ENCODE measurements at regions not wholly inside any gene's neighbourhood (a gene's known extent, or its start where the extent isn't known, plus 50 kb on each side); places are given as distances from the start of the nearest gene placed in this dataset.

DNA sequence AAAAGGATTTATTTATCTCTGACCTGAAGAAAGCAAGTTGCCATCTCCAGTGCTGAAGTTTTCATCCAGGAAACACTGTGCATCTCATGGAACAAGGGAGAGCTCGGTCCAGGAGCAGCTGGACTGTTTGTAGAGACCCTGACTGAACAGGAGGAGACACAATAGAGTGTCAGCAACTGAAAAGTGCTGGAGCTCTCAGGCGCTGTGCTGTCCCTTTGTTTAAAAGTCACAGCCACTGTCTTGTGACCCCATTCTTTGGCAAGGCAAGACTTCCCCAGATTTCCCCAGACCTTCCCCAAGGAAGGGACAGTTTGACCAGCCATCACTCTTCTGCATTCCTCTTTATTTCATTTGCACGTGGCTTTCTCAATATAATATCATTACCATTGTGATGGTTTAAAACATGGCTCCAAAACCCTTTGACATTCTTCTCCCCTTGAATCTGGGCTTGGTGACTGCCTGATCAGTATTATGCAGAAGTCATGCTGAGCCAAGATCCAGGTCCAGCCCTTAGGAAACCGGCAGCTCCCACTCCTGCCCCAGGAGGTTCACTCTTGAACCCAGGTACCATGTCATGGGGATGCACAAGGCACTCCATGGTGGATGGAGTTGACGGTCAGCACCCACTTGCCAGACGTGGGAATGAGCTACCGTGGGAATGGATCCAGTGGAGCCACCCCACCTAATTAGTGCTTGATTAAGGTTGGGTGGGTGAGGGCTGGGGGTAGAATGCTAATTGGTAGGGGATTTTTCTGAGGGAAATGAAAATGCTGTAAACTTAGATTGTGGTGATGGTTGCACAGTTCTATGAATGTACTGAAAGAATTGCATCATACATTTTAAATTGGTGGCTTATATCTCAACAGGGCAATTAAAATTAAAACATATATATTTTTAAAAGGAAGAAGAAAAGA is 497.9 kb upstream of the RAB6C start:
- H2AFZ ChIP-seq (ENCODE audit: low read length, unreplicated experiment): no peak overlapping the region
- no peaks in the 10 kb centered on the region for H3K4me1 ChIP-seq (ENCODE audit: control insufficient read depth, insufficient read depth, low read length, unreplicated experiment)
- no peaks in the 10 kb centered on the region for H3K36me3 ChIP-seq (ENCODE audit: insufficient read depth, low read length)
- H3K27me3 ChIP-seq (ENCODE audit: insufficient read depth, low read length): no peaks in the 10 kb centered on the region
- H3K27ac ChIP-seq (ENCODE audit: low read depth, low read length): no peak overlapping the region
- no peak overlapping the region for H3K4me3 ChIP-seq (ENCODE audit: low read depth, low read length)
- H3K79me2 ChIP-seq (ENCODE audit: control insufficient read depth, insufficient read depth, low read length, unreplicated experiment): no peaks in the 10 kb centered on the region

DNA sequence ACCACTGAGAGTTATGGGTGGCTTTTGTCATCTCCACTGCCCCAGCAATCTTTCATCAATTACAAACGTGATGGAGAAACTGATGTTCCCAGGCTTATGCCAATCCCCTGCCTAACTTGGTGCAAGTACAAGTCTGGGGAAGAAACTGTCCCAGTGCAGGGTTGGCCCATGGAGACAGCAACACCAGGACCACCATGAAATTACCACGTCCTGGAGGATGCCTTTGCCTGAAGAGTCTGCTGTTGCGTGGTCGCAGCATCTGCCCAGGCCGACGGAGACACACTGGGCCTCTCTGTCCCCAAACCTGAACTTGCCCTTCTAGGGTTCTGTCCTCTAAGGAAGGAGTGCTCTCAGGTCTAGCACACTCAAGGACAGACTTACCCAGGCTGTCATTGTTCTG is 496.8 kb upstream of the RAB6C start:
- H3K79me2 ChIP-seq (ENCODE audit: control insufficient read depth, insufficient read depth, low read length, unreplicated experiment): no peaks in the 10 kb centered on the region
- no peaks in the 10 kb centered on the region for H3K27me3 ChIP-seq (ENCODE audit: insufficient read depth, low read length)
- H3K36me3 ChIP-seq (ENCODE audit: insufficient read depth, low read length): no peaks in the 10 kb centered on the region
- no peak overlapping the region for H2AFZ ChIP-seq (ENCODE audit: low read length, unreplicated experiment)
- no peak overlapping the region for H3K4me3 ChIP-seq (ENCODE audit: low read depth, low read length)
- no peaks in the 10 kb centered on the region for H3K4me1 ChIP-seq (ENCODE audit: control insufficient read depth, insufficient read depth, low read length, unreplicated experiment)
- no peak overlapping the region for H3K27ac ChIP-seq (ENCODE audit: low read depth, low read length)

DNA sequence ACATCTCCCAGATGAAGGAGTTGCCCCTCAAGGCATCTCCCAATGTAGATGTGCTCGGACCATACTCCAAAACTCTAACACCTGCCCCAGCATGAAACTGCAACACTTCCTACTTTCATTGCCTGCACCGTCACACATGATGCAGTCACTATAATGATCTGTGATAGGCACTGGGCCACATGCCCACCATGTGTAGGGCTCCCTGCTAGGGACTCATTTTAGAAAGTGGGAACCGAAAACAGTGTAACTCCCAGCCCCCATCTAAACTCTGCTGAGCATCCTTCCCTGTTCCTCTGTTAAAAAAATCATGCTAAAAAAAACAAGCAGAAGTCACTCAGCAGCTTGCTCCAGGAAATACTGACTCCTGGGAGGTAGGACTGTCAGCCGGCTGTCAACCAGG is 496.1 kb upstream of the RAB6C start:
- H3K36me3 ChIP-seq (ENCODE audit: insufficient read depth, low read length): no peaks in the 10 kb centered on the region
- H3K27ac ChIP-seq (ENCODE audit: low read depth, low read length): no peak overlapping the region
- no peaks in the 10 kb centered on the region for H3K27me3 ChIP-seq (ENCODE audit: insufficient read depth, low read length)
- no peak overlapping the region for H3K4me3 ChIP-seq (ENCODE audit: low read depth, low read length)
- H3K4me1 ChIP-seq (ENCODE audit: control insufficient read depth, insufficient read depth, low read length, unreplicated experiment): no peaks in the 10 kb centered on the region
- H3K79me2 ChIP-seq (ENCODE audit: control insufficient read depth, insufficient read depth, low read length, unreplicated experiment): no peaks in the 10 kb centered on the region
- no peak overlapping the region for H2AFZ ChIP-seq (ENCODE audit: low read length, unreplicated experiment)

DNA sequence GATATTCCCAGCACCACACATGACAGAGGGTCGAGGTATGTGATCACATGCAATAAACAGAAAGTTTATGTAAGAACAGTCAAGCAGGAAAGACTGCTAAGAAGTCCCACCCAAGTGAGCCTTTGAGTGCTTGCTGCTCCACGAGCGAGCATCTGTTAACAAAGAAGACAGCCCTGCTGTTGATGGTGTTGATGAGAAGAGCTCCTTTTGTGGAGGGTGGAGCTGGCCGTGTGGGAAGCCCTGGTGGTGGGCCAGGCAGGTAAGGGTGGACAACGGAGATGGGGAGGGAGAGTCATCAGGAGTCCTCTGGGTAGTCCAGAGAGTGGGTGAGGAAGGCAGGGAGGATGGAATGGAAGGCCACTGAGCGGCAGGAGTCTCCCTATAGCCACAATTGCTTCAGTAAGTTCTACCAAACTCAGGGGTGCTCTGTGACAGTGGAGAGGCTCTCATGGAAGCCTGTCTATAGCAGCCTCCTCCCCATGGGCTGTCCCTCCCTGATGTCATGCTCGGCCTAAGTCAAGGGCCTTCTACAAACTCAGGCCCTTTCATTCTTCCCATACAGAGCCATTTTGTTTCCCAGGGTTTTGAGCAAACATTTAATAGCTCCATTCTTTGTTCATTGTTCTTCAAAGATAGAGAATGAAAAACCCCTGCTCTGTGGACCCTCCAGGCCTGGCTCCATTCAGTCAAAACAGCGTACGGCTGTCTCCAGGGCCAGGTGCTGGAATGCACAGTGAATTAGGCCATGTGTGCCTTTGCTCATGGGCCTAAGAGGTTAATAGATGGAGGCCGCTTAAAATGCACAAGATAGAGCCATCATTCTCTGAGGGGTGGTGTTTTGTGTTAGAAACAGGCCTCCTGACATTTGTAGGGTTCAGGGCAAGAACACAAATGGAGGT is 494.2 kb upstream of the RAB6C start:
- H3K4me1 ChIP-seq (ENCODE audit: control insufficient read depth, insufficient read depth, low read length, unreplicated experiment): no peaks in the 10 kb centered on the region
- H3K36me3 ChIP-seq (ENCODE audit: insufficient read depth, low read length): no peaks in the 10 kb centered on the region
- no peak overlapping the region for H3K27ac ChIP-seq (ENCODE audit: low read depth, low read length)
- no peaks in the 10 kb centered on the region for H3K79me2 ChIP-seq (ENCODE audit: control insufficient read depth, insufficient read depth, low read length, unreplicated experiment)
- no peaks in the 10 kb centered on the region for H3K27me3 ChIP-seq (ENCODE audit: insufficient read depth, low read length)
- no peak overlapping the region for H2AFZ ChIP-seq (ENCODE audit: low read length, unreplicated experiment)
- H3K4me3 ChIP-seq (ENCODE audit: low read depth, low read length): no peak overlapping the region

DNA sequence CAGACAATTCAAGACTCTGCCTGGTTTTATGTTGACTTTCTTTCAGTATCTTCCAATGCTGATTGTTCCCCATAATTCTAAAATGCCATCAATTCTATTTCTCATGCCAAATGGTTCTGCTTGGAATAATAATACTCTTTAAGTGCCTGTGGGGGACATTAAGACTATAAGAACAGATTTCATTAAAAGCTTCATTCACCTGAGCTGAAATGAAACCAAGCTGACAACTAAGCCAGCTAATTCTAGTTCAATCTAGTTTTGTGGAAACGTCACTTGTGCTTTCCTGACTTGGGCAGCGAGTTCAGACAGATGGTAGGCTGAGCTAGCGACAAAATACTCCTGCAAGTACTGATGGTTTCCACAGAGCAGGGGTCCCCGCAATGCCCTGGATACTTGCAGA is 491.1 kb upstream of the RAB6C start:
- Histone ChIP-seq H3K4me1 (ENCODE audit: control insufficient read depth, insufficient read depth, low read length, unreplicated experiment) (no peaks in the 10 kb centered on the region), H3K27me3 (ENCODE audit: insufficient read depth, low read length) (no peaks in the 10 kb centered on the region), H2AFZ (ENCODE audit: low read length, unreplicated experiment) (no peak overlapping the region), H3K36me3 (ENCODE audit: insufficient read depth, low read length) (no peaks in the 10 kb centered on the region), H3K79me2 (ENCODE audit: control insufficient read depth, insufficient read depth, low read length, unreplicated experiment) (no peaks in the 10 kb centered on the region), H3K27ac (ENCODE audit: low read depth, low read length) (no peak overlapping the region), H3K4me3 (ENCODE audit: low read depth, low read length) (no peak overlapping the region)

DNA sequence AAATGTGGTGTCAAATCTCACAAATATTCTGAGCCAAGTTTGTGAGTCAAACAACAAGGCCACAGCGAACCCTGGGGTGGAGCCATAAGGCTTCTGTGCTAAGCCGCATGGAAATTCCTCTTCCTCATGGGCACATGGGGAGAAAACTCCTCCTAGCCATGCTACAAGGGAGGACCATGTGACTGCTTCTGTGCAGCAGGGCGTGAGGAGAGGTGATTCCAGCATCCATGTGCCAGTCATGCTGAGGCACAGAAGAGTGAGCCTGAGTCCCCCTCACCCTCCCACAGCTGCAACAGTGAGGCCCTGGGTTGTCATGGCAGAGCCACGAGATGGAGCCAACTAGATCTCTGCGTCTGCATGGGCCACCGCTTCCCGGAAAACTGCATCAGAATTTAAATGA is 488.8 kb upstream of the RAB6C start:
- Histone ChIP-seq H3K4me1 (ENCODE audit: control insufficient read depth, insufficient read depth, low read length, unreplicated experiment) (no peaks in the 10 kb centered on the region), H3K27ac (ENCODE audit: low read depth, low read length) (no peak overlapping the region), H3K27me3 (ENCODE audit: insufficient read depth, low read length) (no peaks in the 10 kb centered on the region), H3K36me3 (ENCODE audit: insufficient read depth, low read length) (no peaks in the 10 kb centered on the region), H3K4me3 (ENCODE audit: low read depth, low read length) (no peak overlapping the region), H2AFZ (ENCODE audit: low read length, unreplicated experiment) (no peak overlapping the region), H3K79me2 (ENCODE audit: control insufficient read depth, insufficient read depth, low read length, unreplicated experiment) (no peaks in the 10 kb centered on the region)

DNA sequence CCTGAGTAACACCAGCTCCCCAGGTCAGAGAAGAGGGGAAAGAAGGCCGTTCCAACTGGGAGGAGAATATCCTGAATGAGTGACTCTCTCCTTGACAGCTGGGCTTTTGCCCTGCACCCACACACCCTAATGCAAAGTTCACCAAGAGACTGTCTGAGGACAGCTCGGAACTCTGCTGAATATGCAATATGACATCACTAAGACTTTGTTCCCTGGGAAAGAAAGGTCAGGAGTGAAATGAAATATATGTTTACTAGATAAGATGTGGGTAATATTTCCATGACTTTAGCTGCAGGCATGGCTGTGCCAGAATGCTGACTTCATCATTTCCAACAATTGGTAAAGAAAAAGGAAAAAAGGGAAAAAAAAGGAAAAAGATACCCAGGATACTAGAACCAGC is 488.2 kb upstream of the RAB6C start:
- Histone ChIP-seq H3K27me3 (ENCODE audit: insufficient read depth, low read length) (no peaks in the 10 kb centered on the region), H3K4me3 (ENCODE audit: low read depth, low read length) (no peak overlapping the region), H3K27ac (ENCODE audit: low read depth, low read length) (no peak overlapping the region), H3K4me1 (ENCODE audit: control insufficient read depth, insufficient read depth, low read length, unreplicated experiment) (no peaks in the 10 kb centered on the region), H3K79me2 (ENCODE audit: control insufficient read depth, insufficient read depth, low read length, unreplicated experiment) (no peaks in the 10 kb centered on the region), H3K36me3 (ENCODE audit: insufficient read depth, low read length) (no peaks in the 10 kb centered on the region), H2AFZ (ENCODE audit: low read length, unreplicated experiment) (no peak overlapping the region)

DNA sequence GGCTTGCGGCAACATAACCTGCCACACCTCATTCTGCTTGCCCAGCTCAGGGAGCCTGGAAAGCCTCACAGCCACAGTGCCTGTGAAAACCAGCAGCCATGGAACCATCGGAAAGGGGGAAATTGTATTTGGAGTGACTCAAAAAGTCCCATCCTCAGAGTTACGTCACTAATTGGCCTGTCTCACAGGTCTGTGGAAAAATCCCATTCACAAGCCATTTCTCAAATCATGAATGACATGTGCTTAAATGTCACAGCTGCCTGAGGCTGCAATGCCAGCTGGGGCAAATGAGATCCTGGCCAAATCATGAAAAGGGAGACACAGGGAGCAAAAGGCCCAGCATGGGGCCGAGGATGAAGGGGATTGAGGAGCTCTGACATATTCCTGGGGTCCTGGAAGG is 486.9 kb upstream of the RAB6C start:
- Histone ChIP-seq H3K27me3 (ENCODE audit: insufficient read depth, low read length) (no peaks in the 10 kb centered on the region), H3K4me3 (ENCODE audit: low read depth, low read length) (no peak overlapping the region), H3K27ac (ENCODE audit: low read depth, low read length) (no peak overlapping the region), H2AFZ (ENCODE audit: low read length, unreplicated experiment) (no peak overlapping the region), H3K4me1 (ENCODE audit: control insufficient read depth, insufficient read depth, low read length, unreplicated experiment) (no peaks in the 10 kb centered on the region), H3K36me3 (ENCODE audit: insufficient read depth, low read length) (no peaks in the 10 kb centered on the region), H3K79me2 (ENCODE audit: control insufficient read depth, insufficient read depth, low read length, unreplicated experiment) (no peaks in the 10 kb centered on the region)

DNA sequence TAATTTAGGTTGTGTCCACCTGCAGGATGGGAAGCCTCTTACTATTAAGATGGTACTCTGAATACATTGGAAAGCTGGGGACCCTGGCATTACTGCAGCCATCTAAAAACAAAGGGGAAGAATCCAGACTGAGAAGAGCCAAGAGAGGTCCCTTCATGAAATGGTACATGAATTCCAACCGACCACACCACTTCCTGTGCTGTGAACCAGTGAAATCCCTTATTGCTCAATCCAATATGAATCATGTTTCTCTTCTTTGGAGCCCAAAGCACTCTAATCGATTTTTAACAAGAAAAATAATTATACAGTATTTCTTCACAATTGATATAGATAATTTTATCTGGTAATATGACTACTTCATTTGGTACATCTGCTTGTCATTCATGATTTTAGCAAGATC is 479.7 kb upstream of the RAB6C start:
- no peaks in the 10 kb centered on the region for H3K27me3 ChIP-seq (ENCODE audit: insufficient read depth, low read length)
- no peaks in the 10 kb centered on the region for H3K36me3 ChIP-seq (ENCODE audit: insufficient read depth, low read length)
- H2AFZ ChIP-seq (ENCODE audit: low read length, unreplicated experiment): no peak overlapping the region
- no peaks in the 10 kb centered on the region for H3K79me2 ChIP-seq (ENCODE audit: control insufficient read depth, insufficient read depth, low read length, unreplicated experiment)
- H3K4me3 ChIP-seq (ENCODE audit: low read depth, low read length): no peak overlapping the region
- no peak overlapping the region for H3K27ac ChIP-seq (ENCODE audit: low read depth, low read length)
- H3K4me1 ChIP-seq (ENCODE audit: control insufficient read depth, insufficient read depth, low read length, unreplicated experiment): no peaks in the 10 kb centered on the region

DNA sequence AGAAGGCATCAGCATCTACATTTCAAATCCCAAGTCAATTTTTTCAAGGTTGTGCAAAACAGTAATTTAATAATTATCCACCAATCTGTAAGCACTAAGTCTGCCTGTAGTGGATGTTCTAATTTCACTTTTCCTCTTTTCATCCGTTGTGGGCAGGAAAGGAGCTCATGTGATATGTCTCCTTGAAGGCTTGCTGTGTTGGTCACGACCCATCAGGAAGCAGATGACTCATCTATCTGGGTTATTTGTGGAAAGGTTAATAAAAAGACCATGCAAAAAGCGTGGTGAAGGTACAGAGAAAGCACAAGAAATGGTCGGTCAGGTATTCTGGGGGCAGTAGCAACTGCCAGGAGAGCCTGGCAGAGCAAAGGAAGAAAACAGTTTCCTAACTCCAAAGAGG is 476.7 kb upstream of the RAB6C start:
- Histone ChIP-seq H3K79me2 (ENCODE audit: control insufficient read depth, insufficient read depth, low read length, unreplicated experiment) (no peaks in the 10 kb centered on the region), H3K4me3 (ENCODE audit: low read depth, low read length) (no peak overlapping the region), H3K4me1 (ENCODE audit: control insufficient read depth, insufficient read depth, low read length, unreplicated experiment) (no peaks in the 10 kb centered on the region), H3K27ac (ENCODE audit: low read depth, low read length) (no peak overlapping the region), H3K36me3 (ENCODE audit: insufficient read depth, low read length) (no peaks in the 10 kb centered on the region), H3K27me3 (ENCODE audit: insufficient read depth, low read length) (no peaks in the 10 kb centered on the region), H2AFZ (ENCODE audit: low read length, unreplicated experiment) (no peak overlapping the region)

DNA sequence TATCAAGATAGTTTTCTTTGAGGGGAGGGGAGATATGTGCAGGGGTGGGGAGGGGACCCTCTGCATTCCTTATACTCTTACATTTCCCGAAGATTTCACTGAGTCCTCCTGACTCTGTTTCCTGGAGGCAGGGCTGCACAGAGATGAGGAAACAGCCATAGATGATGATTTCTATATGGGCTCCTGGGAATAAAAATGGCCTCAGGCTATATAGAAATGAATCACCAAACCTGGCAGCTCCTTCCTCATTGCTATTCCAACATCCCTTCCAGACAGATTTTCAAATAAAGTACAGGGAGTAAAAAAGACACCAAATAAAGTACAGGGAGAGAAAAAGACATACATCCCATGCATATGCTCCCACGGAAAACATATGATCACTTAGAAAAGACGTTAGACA is 474.8 kb upstream of the RAB6C start:
- no peaks in the 10 kb centered on the region for H3K79me2 ChIP-seq (ENCODE audit: control insufficient read depth, insufficient read depth, low read length, unreplicated experiment)
- H3K4me3 ChIP-seq (ENCODE audit: low read depth, low read length): no peak overlapping the region
- H2AFZ ChIP-seq (ENCODE audit: low read length, unreplicated experiment): no peak overlapping the region
- H3K27ac ChIP-seq (ENCODE audit: low read depth, low read length): no peak overlapping the region
- no peaks in the 10 kb centered on the region for H3K4me1 ChIP-seq (ENCODE audit: control insufficient read depth, insufficient read depth, low read length, unreplicated experiment)
- no peaks in the 10 kb centered on the region for H3K27me3 ChIP-seq (ENCODE audit: insufficient read depth, low read length)
- no peaks in the 10 kb centered on the region for H3K36me3 ChIP-seq (ENCODE audit: insufficient read depth, low read length)
